ENCODE measurements at regions not wholly inside any gene's neighbourhood (a gene's known extent, or its start where the extent isn't known, plus 50 kb on each side); places are given as distances from the start of the nearest gene placed in this dataset.

GRCh38 chr10:22479419-22479818 lies 134.1 kb downstream of the SPAG6 start:
- no peak for DNase-seq
- Histone ChIP-seq H2BK120ac (ENCODE audit: low read depth, low read length, poor library complexity, severe bottlenecking) (no peak overlapping the region), H3K9me3 (ENCODE audit: control insufficient read depth, low read depth, low read length) (no peaks in the 10 kb centered on the region), H2BK12ac (ENCODE audit: insufficient read length, low read depth, low read length) (no peak overlapping the region), H3K14ac (ENCODE audit: insufficient read depth, low read length) (no peak overlapping the region), H3K4me2 (ENCODE audit: insufficient read depth, insufficient read length, low read length) (no peak overlapping the region), H4K8ac (replicated peaks; ENCODE audit: insufficient read length, low read depth, low read length) (no peak overlapping the region), H3K4me1 (ENCODE audit: insufficient read depth, low read length) (no peaks in the 10 kb centered on the region; the same call in 1 of the 2 replicates), H3K4ac (ENCODE audit: low read depth, low read length) (no peak overlapping the region), H3K27me3 (ENCODE audit: insufficient read depth, low read length) (peaks cover 52% of the 10 kb centered on the region), H2BK20ac (ENCODE audit: low read depth, low read length, poor library complexity, severe bottlenecking) (no peak overlapping the region), H3K23me2 (ENCODE audit: insufficient read length, low read depth, low read length, poor library complexity, severe bottlenecking) (peaks cover 22% of the 10 kb centered on the region), H4K5ac (ENCODE audit: insufficient read length, low read depth, low read length) (no peak overlapping the region), H2BK5ac (ENCODE audit: insufficient read length, low read length) (no peak overlapping the region), H4K20me1 (ENCODE audit: control insufficient read depth, insufficient read depth, insufficient read length) (peaks cover 3% of the 10 kb centered on the region), H3K27ac (ENCODE audit: insufficient read length, low read depth, low read length) (no peak overlapping the region), H3T11ph (ENCODE audit: low read length) (no peak overlapping the region), H3K56ac (ENCODE audit: insufficient read length, low read depth, low read length) (no peak overlapping the region), H2AK5ac (ENCODE audit: insufficient read length, low read length) (no peak overlapping the region), H2BK15ac (ENCODE audit: low read depth, low read length) (no peak overlapping the region), H2AFZ (ENCODE audit: low read length) (no peak overlapping the region), H3K79me1 (ENCODE audit: insufficient read depth, low read depth, low read length, poor library complexity, severe bottlenecking) (no peaks in the 10 kb centered on the region), H3K79me2 (ENCODE audit: insufficient read depth, low read length) (no peaks in the 10 kb centered on the region), H3K9ac (ENCODE audit: extremely low read depth, insufficient read length, low read length) (no peak overlapping the region), H4K91ac (ENCODE audit: insufficient read length, low read depth, low read length) (no peak overlapping the region), H3K23ac (ENCODE audit: insufficient read length, low read depth, low read length) (no peak overlapping the region), H3K18ac (ENCODE audit: insufficient read length, low read depth, low read length) (no peak overlapping the region)
- H3K9me3 Mint-ChIP-seq, result no peaks in the 10 kb centered on the region; a peak in 1 of 5 replicates
- H3K4me3 Mint-ChIP-seq, result no peak overlapping the region
- no peak for TF ChIP-seq CTCF (conservative IDR thresholded peaks at IDR 0.05)
- peaks cover 21 to 30% of the 10 kb centered on the region in 2 experiments for H3K4me1 Mint-ChIP-seq
- H3K27me3 Mint-ChIP-seq (ENCODE audit: low read depth), result peaks cover 80% of the 10 kb centered on the region
- WGBS (ENCODE audit: extremely low coverage, insufficient read length, low lambda C conversion rate), result no CpG with 5 or more reads among the region's 4 CpGs
- no peak overlapping the region for H3K27ac Mint-ChIP-seq
- H3K36me3 Mint-ChIP-seq (ENCODE audit: insufficient read depth in 1 of 3, low read depth in 3 of 3), result no peaks in the 10 kb centered on the region; a peak in 1 of 7 replicates
